Jurkat, Clone E6-1 (cell line): ENCODE measurements at regions not wholly inside any gene's neighbourhood (a gene's known extent, or its start where the extent isn't known, plus 50 kb on each side); places are given as distances from the start of the nearest gene placed in this dataset.
"Not testable (repeated sequence)": the region's sequence is repeated elsewhere in the genome, so short reads cannot be mapped to it uniquely, and the experiment has no call there.

Experiments
- DNase-seq: peaks from one replicate; pipeline ENCODE4 v3.0.0-alpha.2; 2011; ENCODE audit warnings: low read depth, low spot score
- H3K4me3 ChIP-seq: 2 replicates; pipeline ENCODE4 v1.5.1; 2011; ENCODE audit warnings: mild to moderate bottlenecking, low read length, control low read depth, moderate library complexity

GRCh38 chr2:143877876-143878530 is 641.9 kb downstream of the ZEB2 start:
- DNase-seq: no peak
- no peak overlapping the region for H3K4me3 ChIP-seq

- DNase-seq: no peak
- H3K4me3 ChIP-seq: no peak overlapping the region
Measured at GRCh38 chr2:143877056-143877455, 642.9 kb downstream of the ZEB2 start.

- DNase-seq: no peak
- H3K4me3 ChIP-seq: no peak overlapping the region
Measured at GRCh38 chr2:143875295-143876233, 644.4 kb downstream of the ZEB2 start.

- no peak overlapping the region for H3K4me3 ChIP-seq
- DNase-seq: no peak
Measured at GRCh38 chr2:143873886-143874285, 646.0 kb downstream of the ZEB2 start.

GRCh38 chr2:143870696-143871095 is 649.2 kb downstream of the ZEB2 start:
- DNase-seq: no peak

GRCh38 chr2:143856978-143857377 is 662.9 kb downstream of the ZEB2 start:
- H3K4me3 ChIP-seq: no peak overlapping the region
- no peak for DNase-seq

More at GRCh38 chr2:143870696-143871095, 649.2 kb downstream of the ZEB2 start:
- H3K4me3 ChIP-seq: no peak overlapping the region

GRCh38 chr2:143852759-143853158 is 667.2 kb downstream of the ZEB2 start:
- no peak overlapping the region for H3K4me3 ChIP-seq
- DNase-seq: no peak

GRCh38 chr2:143850084-143850483 is 669.8 kb downstream of the ZEB2 start:
- H3K4me3 ChIP-seq: no peak overlapping the region
- no peak for DNase-seq

- no peak for DNase-seq
- H3K4me3 ChIP-seq: no peak overlapping the region
Measured at GRCh38 chr2:143847257-143847656, 672.7 kb downstream of the ZEB2 start.

GRCh38 chr2:143844986-143845385 is 674.9 kb downstream of the ZEB2 start:
- no peak overlapping the region for H3K4me3 ChIP-seq
- DNase-seq: no peak

- no peak for DNase-seq
- H3K4me3 ChIP-seq: no peak overlapping the region
Measured at GRCh38 chr2:143843686-143844085, 676.2 kb downstream of the ZEB2 start.

- H3K4me3 ChIP-seq: no peak overlapping the region
- no peak for DNase-seq
Measured at GRCh38 chr2:143842836-143843235, 677.1 kb downstream of the ZEB2 start.

- no peak overlapping the region for H3K4me3 ChIP-seq
- DNase-seq: no peak
Measured at GRCh38 chr2:143841935-143842334, 678.0 kb downstream of the ZEB2 start.

- no peak overlapping the region for H3K4me3 ChIP-seq
- DNase-seq: no peak
Measured at GRCh38 chr2:143840601-143841000, 679.3 kb downstream of the ZEB2 start.

- H3K4me3 ChIP-seq: no peak overlapping the region
- no peak for DNase-seq
Measured at GRCh38 chr2:143840194-143840593, 679.7 kb downstream of the ZEB2 start.

GRCh38 chr2:143839456-143839855 is 680.5 kb downstream of the ZEB2 start:
- DNase-seq: no peak

GRCh38 chr2:143837055-143837454 is 682.9 kb downstream of the ZEB2 start:
- H3K4me3 ChIP-seq, DNase-seq: not testable (repeated sequence)

More at GRCh38 chr2:143839456-143839855, 680.5 kb downstream of the ZEB2 start:
- H3K4me3 ChIP-seq: no peak overlapping the region

- DNase-seq: no peak
- H3K4me3 ChIP-seq: no peak overlapping the region
Measured at GRCh38 chr2:143835481-143835880, 684.4 kb downstream of the ZEB2 start.

GRCh38 chr2:143833015-143833660 is 686.8 kb downstream of the ZEB2 start:
- H3K4me3 ChIP-seq: no peak overlapping the region
- DNase-seq: no peak

GRCh38 chr2:143830476-143830875 is 689.4 kb downstream of the ZEB2 start:
- H3K4me3 ChIP-seq: no peak overlapping the region
- DNase-seq: no peak
